Liver (tissue), 8 donors: ENCODE measurements at regions not wholly inside any gene's neighbourhood (a gene's known extent, or its start where the extent isn't known, plus 50 kb on each side); places are given as distances from the start of the nearest gene placed in this dataset.

ENCODE experiments used
- DNase-seq: peaks from one replicate; pipeline ENCODE4 v3.0.0-alpha.2; 2017; ENCODE audit warnings: low spot score
- H3K27ac ChIP-seq, 2 donors: one replicate each; pipeline ENCODE4 v1.7.0; 2013; ENCODE audit warnings: inconsistent platforms in 2 of 2, low read length in 2 of 2, control low read depth in 1 of 2, low read depth in 1 of 2, mild to moderate bottlenecking in 1 of 2
- H3K27me3 ChIP-seq, 4 donors: one replicate each; pipeline versions ENCODE4 v1.6.1 to v1.7.0; 2013; ENCODE audit warnings: low read length in 3 of 4, inconsistent platforms in 1 of 4, mild to moderate bottlenecking in 1 of 4, moderate library complexity in 1 of 4; ENCODE audit not compliant: control insufficient read depth in 4 of 4, insufficient read depth in 4 of 4
- H3K36me3 ChIP-seq, 4 donors: one replicate each; pipeline versions ENCODE4 v1.6.1 to v1.7.0; 2013; ENCODE audit warnings: low read length in 3 of 4, mild to moderate bottlenecking in 3 of 4, low read depth in 1 of 4, moderate library complexity in 1 of 4; ENCODE audit not compliant: control insufficient read depth in 4 of 4, insufficient read depth in 3 of 4
- H3K4me1 ChIP-seq, 4 donors: one replicate each; pipeline versions ENCODE4 v1.6.1 to v1.7.0; 2013; ENCODE audit warnings: low read length in 3 of 4, mild to moderate bottlenecking in 3 of 4, moderate library complexity in 1 of 4; ENCODE audit not compliant: control insufficient read depth in 4 of 4, insufficient read depth in 4 of 4
- H3K4me3 ChIP-seq, 3 donors: one replicate each; pipeline versions ENCODE4 v1.6.1 to v1.7.0; 2013; ENCODE audit warnings: low read length in 3 of 3, control low read depth in 1 of 3, low read depth in 1 of 3, mild to moderate bottlenecking in 1 of 3
- H3K9ac ChIP-seq, 2 donors: one replicate each; pipeline ENCODE4 v1.7.0; 2013; ENCODE audit warnings: low read length in 2 of 2, mild to moderate bottlenecking in 2 of 2, moderate library complexity in 2 of 2, control low read depth in 1 of 2, low read depth in 1 of 2
- H3K9me3 ChIP-seq, 4 donors: one replicate each; pipeline versions ENCODE4 v1.6.1 to v1.7.0; 2013; ENCODE audit warnings: low read length in 3 of 4; ENCODE audit not compliant: control insufficient read depth in 4 of 4
- EGR1 ChIP-seq, 2 donors: IDR thresholded peaks; 2 replicates each; pipeline ENCODE4 v1.6.1; 2016 to 2018; ENCODE audit warnings: antibody characterized with exemption in 2 of 2, low read depth in 2 of 2
- FOXA1 ChIP-seq: IDR thresholded peaks from 2 replicates; pipeline ENCODE4 v1.6.1; 2016; ENCODE audit warnings: antibody characterized with exemption
- FOXA2 ChIP-seq: IDR thresholded peaks from 2 replicates; pipeline ENCODE4 v1.6.1; 2016; ENCODE audit warnings: antibody characterized with exemption
- GABPA ChIP-seq, 2 donors: IDR thresholded peaks in 1 of 2; conservative IDR thresholded peaks in 1 of 2; 2 replicates each; pipeline ENCODE4 v1.6.1; 2016; ENCODE audit warnings: antibody characterized with exemption in 2 of 2, mild to moderate bottlenecking in 1 of 2, moderate library complexity in 1 of 2
- HNF4A ChIP-seq, 2 donors: conservative IDR thresholded peaks; 2 replicates each; pipeline ENCODE4 v1.6.1; 2016; ENCODE audit warnings: antibody characterized with exemption in 2 of 2, mild to moderate bottlenecking in 2 of 2
- HNF4G ChIP-seq: IDR thresholded peaks from 2 replicates; pipeline ENCODE4 v1.6.1; 2016; ENCODE audit warnings: antibody characterized with exemption
- JUND ChIP-seq, 2 donors: IDR thresholded peaks; 2 replicates each; pipeline ENCODE4 v1.6.1; 2016; ENCODE audit warnings: antibody characterized with exemption in 2 of 2
- NR2F2 ChIP-seq: IDR thresholded peaks from 2 replicates; pipeline ENCODE4 v1.6.1; 2016; ENCODE audit warnings: antibody characterized with exemption
- RAD21 ChIP-seq, 2 donors: IDR thresholded peaks; 2 replicates each; pipeline ENCODE4 v1.6.1; 2016; ENCODE audit warnings: antibody characterized with exemption in 2 of 2, mild to moderate bottlenecking in 2 of 2
- RXRA ChIP-seq, 2 donors: IDR thresholded peaks; 2 replicates each; pipeline ENCODE4 v1.6.1; 2017 to 2018; ENCODE audit warnings: antibody characterized with exemption in 2 of 2, mild to moderate bottlenecking in 1 of 2
- SP1 ChIP-seq: IDR thresholded peaks from 2 replicates; pipeline ENCODE4 v1.6.1; 2018; ENCODE audit warnings: antibody characterized with exemption, mild to moderate bottlenecking
- TAF1 ChIP-seq: conservative IDR thresholded peaks from 2 replicates; pipeline ENCODE4 v1.6.1; 2016; ENCODE audit warnings: antibody characterized with exemption, mild to moderate bottlenecking
- YY1 ChIP-seq: IDR thresholded peaks from 2 replicates; pipeline ENCODE4 v1.6.1; 2016; ENCODE audit warnings: antibody characterized with exemption, mild to moderate bottlenecking
- WGBS: extraction: QIAGEN DNeasy Blood & Tissue Kit; methylation state at CpG from one replicate; pipeline ENCODE4 v1.1.7; 2013; 5-methylcytosine and 5-hydroxymethylcytosine counted together
- TF ChIP-seq, protein P1 (sequence below): fragments of 150-350 bp; IDR thresholded peaks from 2 replicates; pipeline ENCODE4 v1.5.1; 2017; ENCODE audit warnings: improper control_type of control experiment, low read depth, low read length; ENCODE audit not compliant: missing input control
- TF ChIP-seq, protein P2 (sequence below): IDR thresholded peaks from 2 replicates; pipeline ENCODE4 v1.6.1; 2016; ENCODE audit warnings: antibody characterized with exemption, mild to moderate bottlenecking
- TF ChIP-seq, protein P3 (sequence below): IDR thresholded peaks from 2 replicates; pipeline ENCODE4 v1.6.1; 2016; ENCODE audit warnings: antibody characterized with exemption
- TF ChIP-seq, protein P4 (sequence below): IDR thresholded peaks from 2 replicates; pipeline ENCODE4 v1.6.1; 2016; ENCODE audit warnings: antibody characterized with exemption
- TF ChIP-seq, protein P5 (sequence below): IDR thresholded peaks from 2 replicates; pipeline ENCODE4 v1.6.1; 2016; ENCODE audit warnings: antibody characterized with exemption
- donor health status: healthy.
- donor health status: healthy.
- donor health status: healthy.
- donor health status: healthy.
- donor health status: healthy.

DNA sequence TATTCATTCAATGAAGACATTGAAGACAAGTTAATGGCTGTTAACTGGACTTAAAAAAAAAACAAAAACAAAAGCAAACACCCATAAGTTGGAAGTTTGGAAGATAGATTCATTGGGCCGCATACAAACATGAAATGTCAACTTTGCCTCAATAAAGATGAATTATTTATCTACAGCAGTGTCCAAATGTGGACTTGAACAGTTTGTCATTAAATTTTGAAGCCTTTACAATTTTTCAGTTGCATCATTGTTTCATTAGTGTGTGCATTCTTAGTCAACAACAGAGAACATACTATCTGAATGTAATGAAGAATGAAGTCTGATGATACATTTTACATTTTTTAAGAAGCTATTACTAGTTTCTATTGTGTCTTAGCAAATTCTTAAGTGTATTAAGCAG is 152.1 kb downstream of the SLIT2 start:
- H3K36me3 ChIP-seq: no peaks in the 10 kb centered on the region
- peaks cover 0 to 3% (median 0%) of the 10 kb centered on the region in 4 donors for H3K27me3 ChIP-seq
- H3K4me1 ChIP-seq: no peaks in the 10 kb centered on the region
- no peak overlapping the region for H3K4me3 ChIP-seq
- 78% methylated on average over 1 of the region's 1 CpG for WGBS
- no peak for DNase-seq
- no peak overlapping the region for H3K27ac ChIP-seq
- H3K9ac ChIP-seq: no peak overlapping the region
- TF ChIP-seq HNF4G (no peak), HNF4A (conservative IDR thresholded peaks at IDR 0.05) (no peak), JUND (IDR thresholded peaks at IDR 0.05) (no peak), SP1 (no peak), FOXA2 (no peak), RAD21 (IDR thresholded peaks at IDR 0.05) (no peak), YY1 (no peak), RXRA (IDR thresholded peaks at IDR 0.05) (no peak), EGR1 (IDR thresholded peaks at IDR 0.05; ENCODE audit: low read depth in 2 of 2) (no peak), NR2F2 (no peak), FOXA1 (no peak), TAF1 (no peak), GABPA (IDR thresholded peaks at IDR 0.05 in 1 of 2, conservative IDR thresholded peaks at IDR 0.05 in 1 of 2) (no peak)
- TF ChIP-seq, protein P1, sequence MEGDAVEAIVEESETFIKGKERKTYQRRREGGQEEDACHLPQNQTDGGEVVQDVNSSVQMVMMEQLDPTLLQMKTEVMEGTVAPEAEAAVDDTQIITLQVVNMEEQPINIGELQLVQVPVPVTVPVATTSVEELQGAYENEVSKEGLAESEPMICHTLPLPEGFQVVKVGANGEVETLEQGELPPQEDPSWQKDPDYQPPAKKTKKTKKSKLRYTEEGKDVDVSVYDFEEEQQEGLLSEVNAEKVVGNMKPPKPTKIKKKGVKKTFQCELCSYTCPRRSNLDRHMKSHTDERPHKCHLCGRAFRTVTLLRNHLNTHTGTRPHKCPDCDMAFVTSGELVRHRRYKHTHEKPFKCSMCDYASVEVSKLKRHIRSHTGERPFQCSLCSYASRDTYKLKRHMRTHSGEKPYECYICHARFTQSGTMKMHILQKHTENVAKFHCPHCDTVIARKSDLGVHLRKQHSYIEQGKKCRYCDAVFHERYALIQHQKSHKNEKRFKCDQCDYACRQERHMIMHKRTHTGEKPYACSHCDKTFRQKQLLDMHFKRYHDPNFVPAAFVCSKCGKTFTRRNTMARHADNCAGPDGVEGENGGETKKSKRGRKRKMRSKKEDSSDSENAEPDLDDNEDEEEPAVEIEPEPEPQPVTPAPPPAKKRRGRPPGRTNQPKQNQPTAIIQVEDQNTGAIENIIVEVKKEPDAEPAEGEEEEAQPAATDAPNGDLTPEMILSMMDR: no peak
- TF ChIP-seq, protein P2, sequence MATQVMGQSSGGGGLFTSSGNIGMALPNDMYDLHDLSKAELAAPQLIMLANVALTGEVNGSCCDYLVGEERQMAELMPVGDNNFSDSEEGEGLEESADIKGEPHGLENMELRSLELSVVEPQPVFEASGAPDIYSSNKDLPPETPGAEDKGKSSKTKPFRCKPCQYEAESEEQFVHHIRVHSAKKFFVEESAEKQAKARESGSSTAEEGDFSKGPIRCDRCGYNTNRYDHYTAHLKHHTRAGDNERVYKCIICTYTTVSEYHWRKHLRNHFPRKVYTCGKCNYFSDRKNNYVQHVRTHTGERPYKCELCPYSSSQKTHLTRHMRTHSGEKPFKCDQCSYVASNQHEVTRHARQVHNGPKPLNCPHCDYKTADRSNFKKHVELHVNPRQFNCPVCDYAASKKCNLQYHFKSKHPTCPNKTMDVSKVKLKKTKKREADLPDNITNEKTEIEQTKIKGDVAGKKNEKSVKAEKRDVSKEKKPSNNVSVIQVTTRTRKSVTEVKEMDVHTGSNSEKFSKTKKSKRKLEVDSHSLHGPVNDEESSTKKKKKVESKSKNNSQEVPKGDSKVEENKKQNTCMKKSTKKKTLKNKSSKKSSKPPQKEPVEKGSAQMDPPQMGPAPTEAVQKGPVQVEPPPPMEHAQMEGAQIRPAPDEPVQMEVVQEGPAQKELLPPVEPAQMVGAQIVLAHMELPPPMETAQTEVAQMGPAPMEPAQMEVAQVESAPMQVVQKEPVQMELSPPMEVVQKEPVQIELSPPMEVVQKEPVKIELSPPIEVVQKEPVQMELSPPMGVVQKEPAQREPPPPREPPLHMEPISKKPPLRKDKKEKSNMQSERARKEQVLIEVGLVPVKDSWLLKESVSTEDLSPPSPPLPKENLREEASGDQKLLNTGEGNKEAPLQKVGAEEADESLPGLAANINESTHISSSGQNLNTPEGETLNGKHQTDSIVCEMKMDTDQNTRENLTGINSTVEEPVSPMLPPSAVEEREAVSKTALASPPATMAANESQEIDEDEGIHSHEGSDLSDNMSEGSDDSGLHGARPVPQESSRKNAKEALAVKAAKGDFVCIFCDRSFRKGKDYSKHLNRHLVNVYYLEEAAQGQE: no peak
- TF ChIP-seq, protein P3, sequence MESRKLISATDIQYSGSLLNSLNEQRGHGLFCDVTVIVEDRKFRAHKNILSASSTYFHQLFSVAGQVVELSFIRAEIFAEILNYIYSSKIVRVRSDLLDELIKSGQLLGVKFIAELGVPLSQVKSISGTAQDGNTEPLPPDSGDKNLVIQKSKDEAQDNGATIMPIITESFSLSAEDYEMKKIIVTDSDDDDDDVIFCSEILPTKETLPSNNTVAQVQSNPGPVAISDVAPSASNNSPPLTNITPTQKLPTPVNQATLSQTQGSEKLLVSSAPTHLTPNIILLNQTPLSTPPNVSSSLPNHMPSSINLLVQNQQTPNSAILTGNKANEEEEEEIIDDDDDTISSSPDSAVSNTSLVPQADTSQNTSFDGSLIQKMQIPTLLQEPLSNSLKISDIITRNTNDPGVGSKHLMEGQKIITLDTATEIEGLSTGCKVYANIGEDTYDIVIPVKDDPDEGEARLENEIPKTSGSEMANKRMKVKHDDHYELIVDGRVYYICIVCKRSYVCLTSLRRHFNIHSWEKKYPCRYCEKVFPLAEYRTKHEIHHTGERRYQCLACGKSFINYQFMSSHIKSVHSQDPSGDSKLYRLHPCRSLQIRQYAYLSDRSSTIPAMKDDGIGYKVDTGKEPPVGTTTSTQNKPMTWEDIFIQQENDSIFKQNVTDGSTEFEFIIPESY: no peak
- TF ChIP-seq, protein P4, sequence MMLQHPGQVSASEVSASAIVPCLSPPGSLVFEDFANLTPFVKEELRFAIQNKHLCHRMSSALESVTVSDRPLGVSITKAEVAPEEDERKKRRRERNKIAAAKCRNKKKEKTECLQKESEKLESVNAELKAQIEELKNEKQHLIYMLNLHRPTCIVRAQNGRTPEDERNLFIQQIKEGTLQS: no peak
- TF ChIP-seq, protein P5, sequence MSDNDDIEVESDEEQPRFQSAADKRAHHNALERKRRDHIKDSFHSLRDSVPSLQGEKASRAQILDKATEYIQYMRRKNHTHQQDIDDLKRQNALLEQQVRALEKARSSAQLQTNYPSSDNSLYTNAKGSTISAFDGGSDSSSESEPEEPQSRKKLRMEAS: no peak
- H3K9me3 ChIP-seq: no peaks in the 10 kb centered on the region

DNA sequence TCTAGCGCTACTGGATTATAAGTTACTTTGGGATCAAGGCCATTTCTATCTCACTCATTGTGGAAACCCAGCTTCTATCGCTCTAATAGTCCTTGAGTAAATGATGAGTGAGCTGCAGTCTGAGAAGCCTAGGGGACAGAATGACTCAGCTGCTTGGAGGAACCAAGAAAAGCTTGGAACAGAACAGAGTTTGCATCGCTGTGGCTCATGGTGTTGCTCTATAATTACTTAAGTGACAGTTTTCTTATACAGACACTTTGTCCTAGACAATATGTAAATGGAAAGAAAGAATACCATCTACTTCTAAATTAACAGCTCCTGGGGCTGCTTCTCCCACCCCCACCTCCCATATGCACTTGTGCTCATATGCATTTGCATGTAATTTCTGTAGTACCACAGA is 156.9 kb downstream of the SLIT2 start:
- Histone ChIP-seq H3K4me3 (no peak overlapping the region), H3K9ac (no peak overlapping the region), H3K9me3 (no peaks in the 10 kb centered on the region), H3K27me3 (no peaks in the 10 kb centered on the region), H3K4me1 (no peaks in the 10 kb centered on the region), H3K36me3 (no peaks in the 10 kb centered on the region), H3K27ac (no peak overlapping the region)
- WGBS: 85% methylated on average over 3 of the region's 3 CpGs
- TF ChIP-seq, protein P1: no peak
- TF ChIP-seq EGR1 (IDR thresholded peaks at IDR 0.05; ENCODE audit: low read depth in 2 of 2): no peak
- no peak for TF ChIP-seq FOXA2
- no peak for TF ChIP-seq JUND (IDR thresholded peaks at IDR 0.05)
- no peak for TF ChIP-seq HNF4A (conservative IDR thresholded peaks at IDR 0.05)
- TF ChIP-seq, protein P3: no peak
- TF ChIP-seq, protein P4: no peak
- TF ChIP-seq NR2F2: no peak
- TF ChIP-seq TAF1: no peak
- TF ChIP-seq GABPA (IDR thresholded peaks at IDR 0.05 in 1 of 2, conservative IDR thresholded peaks at IDR 0.05 in 1 of 2): no peak
- TF ChIP-seq RXRA (IDR thresholded peaks at IDR 0.05): no peak
- no peak for TF ChIP-seq RAD21 (IDR thresholded peaks at IDR 0.05)
- no peak for TF ChIP-seq HNF4G
- no peak for TF ChIP-seq YY1
- TF ChIP-seq, protein P5: no peak
- no peak for TF ChIP-seq FOXA1
- TF ChIP-seq SP1: no peak
- no peak for DNase-seq
